Erythroblast (primary cell): ENCODE measurements at regions not wholly inside any gene's neighbourhood (a gene's known extent, or its start where the extent isn't known, plus 50 kb on each side); places are given as distances from the start of the nearest gene placed in this dataset.

Experiments used
- GATA1 ChIP-seq: IDR thresholded peaks from 2 replicates; pipeline ENCODE4 v1.6.1; 2011; ENCODE audit warnings: low read depth, mild to moderate bottlenecking, control low read depth, low read length, moderate library complexity
- POLR2A ChIP-seq: IDR thresholded peaks from 2 replicates; pipeline ENCODE4 v1.6.1; 2011; ENCODE audit warnings: mild to moderate bottlenecking, low read length

DNA sequence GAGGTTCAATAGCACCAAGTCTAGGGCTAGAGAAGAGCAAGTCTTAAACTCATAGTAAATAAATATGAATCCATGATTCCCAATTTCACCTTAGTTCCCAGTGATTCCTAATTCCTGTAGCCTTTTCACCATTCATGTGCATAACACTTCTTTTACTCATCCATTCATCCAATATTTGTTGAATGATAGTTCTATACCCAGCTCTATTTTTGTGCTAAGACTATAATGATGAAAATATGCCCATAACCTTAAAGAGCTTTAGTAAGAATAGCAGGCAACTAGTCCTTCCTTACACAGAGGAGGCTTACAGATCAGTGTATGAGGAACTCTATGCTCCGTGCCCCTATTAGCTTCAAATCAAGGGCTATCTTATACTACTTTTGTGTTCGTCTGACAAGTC is 280.2 kb upstream of the CHRM2 start:
- TF ChIP-seq POLR2A = no peak
- TF ChIP-seq GATA1 = no peak
